A673 (cell line): ENCODE measurements at regions not wholly inside any gene's neighbourhood (a gene's known extent, or its start where the extent isn't known, plus 50 kb on each side); places are given as distances from the start of the nearest gene placed in this dataset.

Experiments used
- BruUV-seq: library from RNA; stranded (reverse); fragments of 400-500 nt; replicated peaks from 2 replicates; lab custom pipeline; 2021; lab: Mats Ljungman, UMichigan
- CTCF ChIA-PET: fragments of 300-600 bp; sonication (Branson Sonifier 250); formaldehyde crosslinking; loops from one replicate; lab custom pipeline; 2022; ENCODE audit warnings: antibody characterized with exemption; lab: Charles Lee
- POLR2A ChIA-PET: fragments of 300-600 bp; sonication (Branson Sonifier 250); formaldehyde crosslinking; loops from one replicate; lab custom pipeline; 2022; ENCODE audit warnings: antibody characterized with exemption; ENCODE audit not compliant: low non-redundant PET; lab: Charles Lee
- DNase-seq: peaks from one replicate; pipeline ENCODE4 v3.0.0-alpha.2; 2015; ENCODE audit warnings: low spot score
- H3K27ac ChIP-seq: fragments of 200-600 bp; sonication (generic); 2 replicates; pipeline ENCODE4 v1.5.1; 2016; ENCODE audit warnings: mixed run types, low read depth, mild to moderate bottlenecking, mixed read lengths, antibody characterized with exemption, low read length; ENCODE audit not compliant: poor library complexity, severe bottlenecking
- H3K27me3 ChIP-seq: fragments of 200-600 bp; sonication (generic); replicated peaks from 2 replicates; pipeline ENCODE4 v1.6.1; 2017; ENCODE audit warnings: mixed run types, low read depth, mild to moderate bottlenecking, mixed read lengths, antibody characterized with exemption, low read length; ENCODE audit not compliant: insufficient read depth, poor library complexity
- H3K36me3 ChIP-seq: fragments of 200-600 bp; sonication (generic); 2 replicates; pipeline ENCODE4 v1.6.1; 2016; ENCODE audit warnings: mixed run types, mild to moderate bottlenecking, mixed read lengths, antibody characterized with exemption, low read length; ENCODE audit not compliant: insufficient read depth, poor library complexity, severe bottlenecking
- H3K4me1 ChIP-seq: fragments of 200-600 bp; sonication (generic); 2 replicates; pipeline ENCODE4 v1.6.1; 2017; ENCODE audit warnings: mixed run types, mild to moderate bottlenecking, mixed read lengths, antibody characterized with exemption, low read length; ENCODE audit not compliant: insufficient read depth, poor library complexity, severe bottlenecking
- H3K4me3 ChIP-seq: fragments of 200-600 bp; sonication (generic); 2 replicates; pipeline ENCODE4 v1.5.1; 2016; ENCODE audit warnings: low read depth, mixed run types, mild to moderate bottlenecking, mixed read lengths, low read length; ENCODE audit not compliant: poor library complexity, severe bottlenecking
- H3K9me3 ChIP-seq: fragments of 200-600 bp; sonication (generic); 2 replicates; pipeline ENCODE4 v1.6.1; 2016; ENCODE audit warnings: mixed run types, low read depth, mild to moderate bottlenecking, mixed read lengths, antibody characterized with exemption, low read length; ENCODE audit not compliant: poor library complexity, severe bottlenecking
- CTCF ChIP-seq: fragments of 300-800, 200-600 bp; sonication (generic); conservative IDR thresholded peaks from 2 replicates; pipeline ENCODE4 v1.5.1; 2017; ENCODE audit warnings: low read depth, mild to moderate bottlenecking, antibody characterized with exemption, low read length, moderate library complexity, mixed read lengths
- EZH2 ChIP-seq: fragments of 200-600 bp; sonication (generic); IDR thresholded peaks from 2 replicates; pipeline ENCODE4 v1.6.1; 2017; ENCODE audit warnings: borderline replicate concordance, low read depth, mild to moderate bottlenecking, mixed read lengths, antibody characterized with exemption, low read length; ENCODE audit not compliant: poor library complexity, severe bottlenecking
- intact Hi-C: fragments of 100-400 bp; cut with micrococcal nuclease; formaldehyde crosslinking; loops from one replicate; pipeline ENCODE4 v1.10.0; 2022; ENCODE audit not compliant: unreplicated experiment

- CTCF ChIA-PET: no interaction called here
- no peak for DNase-seq
- intact Hi-C loops: no loop called here
- Histone ChIP-seq H3K4me3 (no peak overlapping the region), H3K27me3 (no peaks in the 10 kb centered on the region), H3K4me1 (no peaks in the 10 kb centered on the region), H3K27ac (no peak overlapping the region), H3K36me3 (no peaks in the 10 kb centered on the region), H3K9me3 (no peaks in the 10 kb centered on the region)
- BruUV-seq: no TSS peak
- TF ChIP-seq EZH2 (no peak), CTCF (no peak)
- POLR2A ChIA-PET: no interaction called here
These were observed 750.5 kb upstream of the DDX18 start for GRCh38 chr2:117064021-117064420.

GRCh38 chr2:117065912-117066311 lies 748.6 kb upstream of the DDX18 start:
- ChIA-PET POLR2A (no interaction called here), CTCF (no interaction called here)
- intact Hi-C loops: no loop called here
- TF ChIP-seq CTCF (no peak), EZH2 (no peak)
- H3K9me3 ChIP-seq: no peaks in the 10 kb centered on the region
- DNase-seq: no peak
- no peaks in the 10 kb centered on the region for H3K27me3 ChIP-seq
- no TSS peak for BruUV-seq
- H3K27ac ChIP-seq: no peak overlapping the region
- no peak overlapping the region for H3K4me3 ChIP-seq
- no peaks in the 10 kb centered on the region for H3K4me1 ChIP-seq
- H3K36me3 ChIP-seq: no peaks in the 10 kb centered on the region

GRCh38 chr2:117067900-117068299 lies 746.6 kb upstream of the DDX18 start:
- ChIA-PET CTCF (no interaction called here), POLR2A (no interaction called here)
- Histone ChIP-seq H3K27ac (no peak overlapping the region), H3K4me1 (no peaks in the 10 kb centered on the region), H3K9me3 (no peaks in the 10 kb centered on the region), H3K27me3 (no peaks in the 10 kb centered on the region), H3K36me3 (no peaks in the 10 kb centered on the region), H3K4me3 (no peak overlapping the region)
- TF ChIP-seq CTCF: no peak
- TF ChIP-seq EZH2: no peak
- intact Hi-C loops: no loop called here
- BruUV-seq: no TSS peak
- DNase-seq: no peak
